GM21529 (cell line): ENCODE measurements at regions not wholly inside any gene's neighbourhood (a gene's known extent, or its start where the extent isn't known, plus 50 kb on each side); places are given as distances from the start of the nearest gene placed in this dataset.
"Not testable (repeated sequence)": the region's sequence is repeated elsewhere in the genome, so short reads cannot be mapped to it uniquely, and the experiment has no call there.

Experiments
- ATAC-seq: cut with Tn5 transposase; IDR thresholded peaks from one replicate; pipeline ENCODE4 v1.9.1; 2021; ENCODE audit not compliant: unreplicated experiment

- ATAC-seq: no peak
Measured at GRCh38 chr13:80677227-80677626, 336.3 kb upstream of the SPRY2 start.

- ATAC-seq: not testable (repeated sequence)
Measured at GRCh38 chr13:80675442-80675841, 334.5 kb upstream of the SPRY2 start.

DNA sequence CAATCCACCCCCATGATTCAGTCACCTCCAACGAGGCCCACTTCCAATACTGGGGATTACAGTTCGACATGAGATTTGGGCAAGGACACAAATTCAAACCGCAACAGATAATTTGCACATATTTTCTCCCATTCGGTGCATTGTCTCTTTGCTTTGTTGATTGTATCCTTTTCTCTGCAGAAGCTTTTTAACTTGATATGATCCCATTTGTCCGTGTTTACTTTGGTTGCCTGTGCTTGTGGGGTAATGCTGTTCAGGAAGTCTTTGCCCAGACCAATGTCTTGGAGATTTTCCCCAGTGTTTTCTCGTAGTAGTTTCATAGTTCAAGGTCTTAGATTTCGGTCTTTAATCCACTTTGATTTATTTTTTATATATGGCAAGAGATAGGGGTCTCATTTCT is 330.8 kb upstream of the SPRY2 start:
- ATAC-seq: no peak

DNA sequence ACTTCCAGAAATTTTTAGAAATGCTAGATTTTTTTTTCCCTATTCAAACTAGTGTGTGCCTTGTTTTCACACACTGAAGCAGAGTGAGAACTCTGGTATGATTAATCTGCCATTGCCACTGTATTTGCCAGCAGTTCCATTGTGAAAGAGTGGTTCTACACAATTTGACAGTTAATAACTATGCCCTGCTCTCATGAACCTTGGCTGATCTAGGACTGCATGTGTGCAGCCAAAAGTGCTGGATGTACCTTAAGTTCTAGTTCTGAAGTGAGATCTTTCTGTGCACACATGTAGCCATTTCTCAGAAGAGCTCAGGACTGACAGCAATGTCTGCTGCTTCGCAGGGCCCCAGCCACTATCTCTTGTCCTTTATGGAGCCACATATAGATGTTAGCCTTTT is 328.2 kb upstream of the SPRY2 start:
- ATAC-seq: no peak

- ATAC-seq: no peak
Measured at GRCh38 chr13:80668452-80668851, 327.5 kb upstream of the SPRY2 start.

DNA sequence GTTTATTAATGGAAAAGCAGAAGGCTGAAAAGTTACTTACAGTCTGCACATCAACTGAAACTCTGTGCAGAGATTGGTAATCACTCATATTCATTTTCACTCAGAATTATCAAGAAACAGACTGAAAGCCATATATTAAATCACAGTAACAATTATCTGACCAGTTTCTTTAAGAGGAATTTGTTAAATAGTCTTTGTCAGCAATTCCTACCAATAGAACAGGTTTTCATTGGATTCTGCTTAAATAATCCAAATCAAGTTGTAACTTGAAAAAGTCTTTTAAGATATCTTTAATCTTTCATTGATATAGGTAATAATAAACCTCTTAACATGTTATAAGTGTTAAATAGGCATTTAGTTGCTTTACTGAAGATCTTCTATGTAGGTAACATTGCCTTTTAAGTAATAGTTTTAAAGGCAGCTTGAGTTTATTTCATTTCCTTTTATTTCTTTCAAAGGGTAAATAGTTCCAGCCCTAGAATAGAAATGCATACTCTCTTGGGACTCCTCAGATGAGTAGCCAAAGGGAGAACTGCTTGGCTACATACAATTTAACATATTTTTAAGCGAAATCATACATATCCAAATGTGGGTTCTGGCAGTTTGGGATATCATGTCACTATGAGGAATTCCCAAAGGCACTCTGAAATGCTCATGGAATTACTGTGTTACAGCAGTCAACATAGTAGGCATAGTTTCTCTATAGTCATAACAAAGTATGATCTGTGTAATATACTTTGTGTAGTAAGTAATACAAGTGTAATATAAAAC is 326.0 kb upstream of the SPRY2 start:
- ATAC-seq: no peak

DNA sequence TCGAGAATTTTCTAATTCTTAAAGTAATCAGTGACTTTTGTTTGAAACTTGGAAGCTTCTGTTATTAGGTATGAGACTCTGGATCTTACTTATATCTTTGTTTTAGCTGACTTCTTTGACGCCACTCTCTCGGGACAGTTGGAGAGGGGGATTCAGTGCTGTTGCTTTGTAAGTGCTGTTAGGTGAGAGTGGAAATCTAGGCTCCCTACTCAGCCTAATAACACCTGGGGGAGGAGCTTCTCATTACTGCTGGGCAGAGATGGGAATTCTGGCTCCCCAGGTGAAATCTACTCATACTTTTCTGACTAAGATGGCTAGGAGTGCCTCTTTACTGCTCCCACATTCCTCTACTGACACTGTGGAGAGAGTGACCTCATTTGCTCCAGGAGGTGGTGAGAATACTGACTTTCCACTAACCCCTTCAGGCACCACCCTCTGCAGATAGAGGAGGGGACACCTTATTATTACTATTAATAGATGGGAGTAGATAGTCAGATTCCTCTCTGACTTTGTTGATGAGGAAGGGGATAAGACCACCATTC is 324.9 kb upstream of the SPRY2 start:
- no peak for ATAC-seq

- ATAC-seq: no peak
Measured at GRCh38 chr13:80664950-80665349, 324.0 kb upstream of the SPRY2 start.

DNA sequence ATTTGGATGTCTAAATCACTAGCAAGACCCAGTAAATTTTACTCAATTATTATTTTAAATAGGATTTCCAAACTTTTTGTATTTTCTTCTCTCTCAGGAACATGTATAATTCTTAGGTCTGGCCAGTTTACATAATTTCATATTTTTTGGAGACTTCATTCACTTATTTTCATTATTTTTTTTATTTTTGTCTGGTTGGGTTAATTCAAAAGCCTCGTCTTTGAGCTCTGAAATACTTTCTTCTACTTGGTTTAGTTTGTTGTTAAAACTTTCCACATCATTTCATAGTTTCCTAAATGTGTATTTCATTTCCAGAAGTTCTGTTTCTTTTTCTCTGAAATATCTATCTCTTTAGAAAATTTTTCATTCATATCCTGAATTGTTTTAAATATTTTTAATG is 322.9 kb upstream of the SPRY2 start:
- ATAC-seq: no peak

DNA sequence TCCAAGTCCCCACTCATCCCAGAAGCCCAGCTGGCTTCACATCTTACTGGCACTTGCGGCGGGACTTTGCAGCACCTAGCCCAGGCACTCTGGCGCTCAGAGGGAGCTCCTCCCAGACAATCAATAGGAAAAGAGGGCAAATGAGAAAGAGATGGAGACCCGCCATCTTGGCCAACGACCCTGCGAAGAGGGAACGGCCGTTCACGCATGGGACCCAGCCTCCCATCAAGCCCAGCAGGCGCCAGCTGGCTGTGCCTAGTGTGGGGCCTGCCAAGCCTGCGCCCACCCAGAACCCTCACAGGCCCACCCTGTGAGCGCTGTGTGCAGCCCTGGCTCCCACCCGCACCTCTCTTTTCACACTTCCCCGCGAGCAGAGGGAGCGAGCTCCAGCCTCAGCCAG is 317.8 kb upstream of the SPRY2 start:
- no peak for ATAC-seq

GRCh38 chr13:80656512-80656904 is 315.6 kb upstream of the SPRY2 start:
- no peak for ATAC-seq

GRCh38 chr13:80655778-80656511 is 315.0 kb upstream of the SPRY2 start:
- ATAC-seq: no peak

DNA sequence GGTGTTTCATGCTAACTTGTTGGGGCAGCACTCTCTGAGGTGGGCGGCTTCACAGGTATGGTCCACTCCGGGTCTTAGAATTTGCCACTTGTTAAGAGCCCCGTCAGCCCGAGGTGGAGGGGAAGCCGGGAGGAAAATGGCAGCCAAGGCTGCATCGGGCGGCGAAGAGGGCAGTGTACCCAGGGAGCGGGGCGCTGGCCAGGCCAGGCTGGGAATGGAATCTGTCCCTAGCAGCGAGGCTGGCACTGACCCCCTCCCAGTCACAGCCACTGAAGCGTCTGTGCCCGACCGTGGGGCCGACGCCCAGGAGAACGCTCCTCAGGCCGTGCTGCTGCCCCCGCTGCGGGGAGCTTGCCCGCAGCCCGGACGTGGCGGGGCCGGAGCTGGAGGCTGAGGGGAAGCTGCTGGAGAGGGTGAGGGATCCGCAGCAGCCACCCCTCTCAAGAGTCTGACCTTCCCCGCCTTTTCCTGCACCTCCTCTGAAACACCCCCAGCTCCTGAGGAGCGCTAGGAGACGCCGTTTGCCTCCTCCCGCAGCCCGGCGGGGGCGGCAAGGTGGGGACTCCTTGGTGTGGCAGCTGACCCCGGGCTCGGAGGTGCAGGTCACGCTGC is 313.8 kb upstream of the SPRY2 start:
- no peak for ATAC-seq

- no peak for ATAC-seq
Measured at GRCh38 chr13:80649274-80649673, 308.3 kb upstream of the SPRY2 start.

DNA sequence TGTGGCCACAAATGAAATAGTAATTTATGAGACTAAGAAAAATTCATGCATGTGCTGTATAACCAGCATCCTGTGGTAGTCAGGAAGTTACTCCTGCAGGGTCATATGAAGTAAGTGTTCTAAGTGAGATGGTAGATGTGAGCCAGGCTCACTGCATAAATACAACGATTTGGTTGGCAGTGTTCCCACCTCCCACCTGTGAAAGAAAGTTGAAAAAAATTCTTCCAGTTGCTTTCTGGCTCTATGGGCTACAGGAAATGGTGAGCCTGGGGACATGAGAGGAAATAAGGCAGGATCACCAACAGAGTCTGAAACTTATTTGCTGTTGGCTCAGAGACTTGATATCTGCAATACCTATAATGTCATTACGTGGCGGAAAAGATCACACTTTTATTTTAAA is 301.7 kb upstream of the SPRY2 start:
- ATAC-seq: no peak

DNA sequence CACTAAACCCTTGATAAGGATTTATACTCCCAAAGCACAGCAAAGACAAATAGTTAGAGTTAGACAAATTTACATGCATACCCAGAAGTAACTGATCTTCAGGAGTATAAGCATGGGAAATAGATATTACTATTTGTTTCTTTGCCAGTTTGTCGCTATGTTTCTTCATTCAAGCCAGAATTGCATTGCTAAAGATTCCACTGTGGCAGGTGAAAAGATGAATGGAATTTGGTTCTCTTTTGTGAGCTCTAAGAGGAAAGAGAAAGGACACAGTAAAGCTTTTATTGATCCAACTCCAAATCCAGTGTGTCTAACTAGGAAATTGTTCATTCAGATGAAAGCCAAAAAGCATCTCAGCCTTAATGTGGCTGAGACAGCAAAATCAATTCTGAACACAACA is 292.3 kb upstream of the SPRY2 start:
- no peak for ATAC-seq

DNA sequence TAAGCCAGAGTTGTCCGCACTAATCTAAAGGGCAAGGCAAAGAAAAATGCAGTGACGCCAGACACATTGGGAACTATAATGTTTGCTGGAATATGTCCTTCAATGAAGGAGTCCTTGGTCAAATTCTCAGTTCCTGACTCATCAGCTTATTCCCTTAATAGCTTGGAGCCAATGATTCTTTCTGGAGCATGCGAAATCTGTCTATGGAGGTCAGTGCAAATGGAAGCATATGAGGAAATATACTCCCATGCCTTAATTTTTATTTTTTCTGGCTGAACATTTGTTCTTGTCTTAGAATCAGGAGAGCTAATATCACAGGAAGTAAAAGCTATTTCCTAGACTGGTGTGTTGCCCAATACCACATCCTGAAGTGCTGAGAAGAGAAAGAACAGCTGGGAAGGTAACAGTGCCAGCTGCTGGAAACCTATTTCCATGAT is 289.8 kb upstream of the SPRY2 start:
- ATAC-seq: no peak

DNA sequence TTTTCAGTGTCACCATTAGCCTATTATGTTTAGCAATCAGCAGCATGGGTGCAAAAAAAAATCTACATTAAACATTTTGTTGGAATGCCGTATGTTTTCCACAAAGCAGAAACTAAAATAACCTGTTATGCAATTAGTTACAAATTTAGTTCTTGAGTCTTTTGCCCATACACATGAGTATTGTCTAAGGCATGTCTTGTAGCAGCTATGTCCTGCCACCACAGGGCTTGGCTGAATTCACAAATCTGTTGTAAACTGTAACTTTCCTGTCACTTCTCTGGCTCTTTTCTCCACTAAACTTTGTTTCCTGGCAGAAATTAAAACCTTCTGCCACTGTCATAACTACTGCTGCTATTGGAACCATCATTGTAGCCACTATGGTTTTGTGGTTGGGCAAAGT is 277.9 kb upstream of the SPRY2 start:
- no peak for ATAC-seq

- no peak for ATAC-seq
Measured at GRCh38 chr13:80612804-80613203, 271.9 kb upstream of the SPRY2 start.

DNA sequence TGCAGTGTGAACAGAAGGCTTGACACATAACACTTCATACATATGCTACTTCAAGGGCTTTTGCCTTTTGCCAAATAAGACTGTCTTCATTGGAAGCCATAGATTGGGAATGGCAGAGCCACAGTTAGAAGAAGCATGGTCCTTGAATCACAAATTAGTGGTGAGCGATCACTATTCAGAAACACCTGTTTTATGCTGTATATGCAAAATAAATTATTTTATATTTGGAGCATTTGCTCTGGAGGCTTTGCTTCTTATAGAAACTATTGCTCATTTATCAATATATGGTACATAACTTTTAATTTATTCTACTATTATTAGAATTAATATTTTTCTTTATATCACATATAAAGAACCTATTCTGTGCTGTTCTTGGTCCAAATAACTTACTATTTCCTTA is 270.4 kb upstream of the SPRY2 start:
- no peak for ATAC-seq

GRCh38 chr13:80605716-80606115 is 264.8 kb upstream of the SPRY2 start:
- ATAC-seq: no peak

DNA sequence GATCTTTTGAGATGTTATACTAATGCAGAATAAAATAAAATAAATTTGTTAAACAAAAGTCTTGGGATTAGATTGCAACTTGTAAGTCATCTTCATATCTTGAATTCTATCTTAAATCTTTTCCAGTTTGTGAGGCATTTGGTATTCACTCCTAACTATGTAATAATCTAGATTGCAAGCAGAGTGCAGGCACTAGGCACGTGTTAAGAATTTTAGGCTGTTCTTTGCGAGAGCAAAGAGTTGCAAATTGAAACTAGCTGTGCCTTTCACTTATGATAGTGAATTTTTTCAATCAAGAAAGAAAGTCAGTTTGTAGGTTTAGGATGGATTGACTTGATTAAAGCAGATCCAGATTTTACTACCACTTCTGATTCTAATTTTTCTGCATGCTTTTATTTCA is 264.1 kb upstream of the SPRY2 start:
- no peak for ATAC-seq
